Gastroesophageal sphincter (tissue), 3 donors: ENCODE measurements at regions not wholly inside any gene's neighbourhood (a gene's known extent, or its start where the extent isn't known, plus 50 kb on each side); places are given as distances from the start of the nearest gene placed in this dataset.

ENCODE experiments used
- POLR2A ChIP-seq, 2 donors: fragments of 450-650 bp; IDR thresholded peaks; one replicate each; pipeline ENCODE4 v1.6.1; 2017; ENCODE audit warnings: antibody characterized with exemption in 2 of 2, mild to moderate bottlenecking in 2 of 2, moderate library complexity in 1 of 2
- POLR2AphosphoS5 ChIP-seq: sonication (generic); formaldehyde crosslinking; IDR thresholded peaks from one replicate; pipeline ENCODE4 v1.6.1; 2017; ENCODE audit warnings: antibody characterized with exemption
- TF ChIP-seq, protein P1 (sequence below), 4 experiments: fragments of 200-600 bp in 2 of 4; fragments of 450-650 bp in 2 of 4; sonication (generic) in 1 of 4; IDR thresholded peaks; one replicate each; pipeline ENCODE4 v1.5.1; 2017 to 2019; ENCODE audit warnings: antibody characterized with exemption in 4 of 4, mild to moderate bottlenecking in 2 of 4, moderate library complexity in 2 of 4

GRCh38 chrY:19148783-19149182 is 375.2 kb upstream of the HSFY2 start:
- TF ChIP-seq POLR2AphosphoS5 (no peak), POLR2A (IDR thresholded peaks at IDR 0.05) (no peak)
- TF ChIP-seq, protein P1, sequence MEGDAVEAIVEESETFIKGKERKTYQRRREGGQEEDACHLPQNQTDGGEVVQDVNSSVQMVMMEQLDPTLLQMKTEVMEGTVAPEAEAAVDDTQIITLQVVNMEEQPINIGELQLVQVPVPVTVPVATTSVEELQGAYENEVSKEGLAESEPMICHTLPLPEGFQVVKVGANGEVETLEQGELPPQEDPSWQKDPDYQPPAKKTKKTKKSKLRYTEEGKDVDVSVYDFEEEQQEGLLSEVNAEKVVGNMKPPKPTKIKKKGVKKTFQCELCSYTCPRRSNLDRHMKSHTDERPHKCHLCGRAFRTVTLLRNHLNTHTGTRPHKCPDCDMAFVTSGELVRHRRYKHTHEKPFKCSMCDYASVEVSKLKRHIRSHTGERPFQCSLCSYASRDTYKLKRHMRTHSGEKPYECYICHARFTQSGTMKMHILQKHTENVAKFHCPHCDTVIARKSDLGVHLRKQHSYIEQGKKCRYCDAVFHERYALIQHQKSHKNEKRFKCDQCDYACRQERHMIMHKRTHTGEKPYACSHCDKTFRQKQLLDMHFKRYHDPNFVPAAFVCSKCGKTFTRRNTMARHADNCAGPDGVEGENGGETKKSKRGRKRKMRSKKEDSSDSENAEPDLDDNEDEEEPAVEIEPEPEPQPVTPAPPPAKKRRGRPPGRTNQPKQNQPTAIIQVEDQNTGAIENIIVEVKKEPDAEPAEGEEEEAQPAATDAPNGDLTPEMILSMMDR (IDR thresholded peaks at IDR 0.05), result no peak
